IPS-NIHi7 (cell line): ENCODE measurements at regions not wholly inside any gene's neighbourhood (a gene's known extent, or its start where the extent isn't known, plus 50 kb on each side); places are given as distances from the start of the nearest gene placed in this dataset.
"Not testable (repeated sequence)": the region's sequence is repeated elsewhere in the genome, so short reads cannot be mapped to it uniquely, and the experiment has no call there.

Experiments used
- DNase-seq: peaks from one replicate; pipeline ENCODE4 v3.0.0; 2012; ENCODE audit warnings: mixed read lengths; ENCODE audit errors: extremely low spot score

GRCh38 chr12:68387338-68387737 lies 55.2 kb upstream of the MDM1 start:
- DNase-seq, result no peak

DNA sequence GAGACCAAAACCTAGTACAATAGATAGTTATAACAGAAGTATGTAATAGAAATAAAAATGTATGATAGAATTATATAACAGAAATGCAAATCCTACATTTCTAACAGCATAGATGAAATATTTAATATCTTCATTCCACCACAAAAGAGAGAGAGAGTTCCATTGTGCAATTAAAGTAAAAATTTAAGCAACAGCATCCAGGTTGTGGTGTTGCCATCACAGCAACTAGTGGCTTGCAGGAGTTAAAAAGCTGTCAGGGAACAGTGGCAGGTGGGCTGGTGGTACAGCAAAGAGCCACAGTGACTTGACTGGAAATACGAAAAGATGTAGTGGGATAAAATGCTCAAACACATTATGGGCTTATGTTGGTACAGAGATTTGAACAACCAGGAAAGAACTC lies 57.1 kb upstream of the MDM1 start:
- no peak for DNase-seq

DNA sequence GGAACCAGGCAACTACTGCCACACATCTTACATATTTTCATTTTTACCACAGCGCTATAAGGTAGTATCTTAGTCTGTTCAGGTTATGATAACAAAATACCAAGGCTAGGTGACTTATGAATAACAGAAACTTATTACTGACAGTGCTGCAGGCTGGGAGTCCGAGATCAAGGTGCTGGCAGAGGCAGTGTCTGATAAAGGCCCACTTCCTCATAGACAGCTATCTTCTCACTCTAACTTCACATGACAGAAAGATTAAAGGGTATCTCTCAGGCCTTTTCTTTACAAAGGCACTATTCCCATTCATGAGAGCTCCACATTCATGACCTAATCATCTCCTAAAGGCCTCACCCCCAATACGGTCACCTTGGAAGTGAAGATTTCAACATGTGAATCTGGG lies 59.8 kb upstream of the MDM1 start:
- no peak for DNase-seq

- no peak for DNase-seq
Observed at GRCh38 chr12:68392376-68392775, 60.2 kb upstream of the MDM1 start.

DNA sequence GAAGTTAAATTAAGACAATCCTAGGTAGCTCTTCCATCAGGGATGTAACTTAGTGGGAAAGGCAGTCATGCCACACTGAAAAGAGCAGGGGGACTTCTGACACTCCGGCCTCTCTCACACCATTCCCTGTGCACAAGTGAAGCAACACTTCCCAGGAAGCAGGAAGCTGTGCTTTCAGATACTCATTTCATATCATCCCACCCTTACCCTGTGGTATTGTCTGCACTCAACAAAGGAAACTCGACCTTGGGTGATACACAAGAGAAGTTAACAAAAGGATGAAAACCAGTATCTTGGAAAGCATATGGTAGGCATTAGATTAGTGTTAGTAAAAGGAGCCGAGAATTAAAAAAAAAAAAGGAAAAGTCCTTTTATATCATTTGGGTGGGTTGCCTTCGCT lies 61.3 kb upstream of the MDM1 start:
- no peak for DNase-seq

DNA sequence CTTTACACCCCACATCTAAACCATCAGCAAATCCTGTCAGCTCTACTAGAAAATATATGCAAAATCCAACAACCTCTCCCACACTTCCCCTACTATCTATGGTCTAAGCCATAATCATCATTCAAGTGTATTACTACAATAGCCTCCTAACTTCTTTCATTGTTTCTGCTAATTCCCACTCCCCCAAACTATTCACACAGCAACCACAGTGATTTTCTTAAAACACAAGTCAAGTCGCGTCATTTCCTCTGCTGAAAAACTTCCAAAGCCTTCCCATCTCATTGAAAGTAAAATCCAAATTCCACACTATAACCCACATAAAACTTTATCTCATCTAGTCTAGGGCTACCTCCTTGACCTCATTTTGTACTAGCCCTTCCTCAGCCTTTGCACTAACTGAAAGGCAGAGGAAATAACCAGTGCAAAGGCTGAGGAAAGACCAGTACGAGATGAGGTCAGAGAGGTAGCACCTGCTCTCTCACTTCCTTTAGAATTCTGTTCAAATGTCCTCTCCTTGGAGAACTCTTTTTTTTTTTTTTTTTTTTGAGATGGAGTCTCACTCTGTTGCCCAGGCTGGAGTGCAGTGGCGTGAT lies 65.5 kb upstream of the MDM1 start:
- no peak for DNase-seq

- not testable (repeated sequence) for DNase-seq
Observed at GRCh38 chr12:68398689-68399088, 66.5 kb upstream of the MDM1 start.

- no peak for DNase-seq
Observed at GRCh38 chr12:68400226-68400829, 68.2 kb upstream of the MDM1 start.

- no peak for DNase-seq
Observed at GRCh38 chr12:68402422-68402821, 70.3 kb upstream of the MDM1 start.

DNA sequence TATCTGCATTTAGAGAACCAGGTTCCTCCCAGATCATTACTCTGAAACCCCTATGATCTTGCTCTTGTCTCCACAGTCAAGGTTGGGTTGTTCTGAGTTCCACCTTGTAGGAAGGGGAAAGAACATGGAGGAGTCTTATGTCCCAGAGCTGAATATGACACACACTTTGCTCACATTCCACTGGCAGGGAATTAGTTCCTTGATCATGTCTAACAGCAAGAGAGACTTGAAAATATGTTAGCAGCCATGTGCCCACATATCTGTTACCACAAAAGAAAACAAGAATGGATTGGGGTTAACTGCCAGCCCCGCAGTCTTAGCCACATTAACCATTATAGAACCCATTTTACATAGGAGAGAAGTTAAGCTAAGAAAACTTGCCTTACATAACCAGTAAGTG lies 71.1 kb upstream of the MDM1 start:
- no peak for DNase-seq

DNA sequence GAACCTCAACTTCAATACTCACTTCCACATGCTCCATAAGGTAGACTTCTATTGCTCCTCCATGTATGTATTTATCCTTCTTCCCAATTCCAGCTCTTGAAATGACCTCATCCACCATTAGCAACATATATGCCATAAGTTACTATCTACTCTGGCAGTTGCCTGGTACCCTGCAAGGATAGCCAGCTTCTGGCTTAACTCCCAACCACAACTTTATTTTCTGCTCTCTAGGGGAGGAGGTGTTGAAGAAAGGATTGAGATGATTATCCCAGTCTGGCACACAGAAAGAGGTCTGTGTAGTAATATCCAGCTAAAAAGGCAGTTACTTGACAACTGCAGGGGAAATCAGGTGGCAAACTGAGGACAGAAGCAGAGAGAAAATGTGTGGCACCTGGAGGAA lies 71.5 kb upstream of the MDM1 start:
- no peak for DNase-seq

- no peak for DNase-seq
Observed at GRCh38 chr12:68405343-68405781, 73.2 kb upstream of the MDM1 start.

GRCh38 chr12:68406134-68406576 lies 74.0 kb upstream of the MDM1 start:
- DNase-seq, result peak; percentile 52

- DNase-seq, result no peak
Observed at GRCh38 chr12:68406911-68407310, 74.7 kb upstream of the MDM1 start.

- no peak for DNase-seq
Observed at GRCh38 chr12:68410018-68410660, 78.0 kb upstream of the MDM1 start.

DNA sequence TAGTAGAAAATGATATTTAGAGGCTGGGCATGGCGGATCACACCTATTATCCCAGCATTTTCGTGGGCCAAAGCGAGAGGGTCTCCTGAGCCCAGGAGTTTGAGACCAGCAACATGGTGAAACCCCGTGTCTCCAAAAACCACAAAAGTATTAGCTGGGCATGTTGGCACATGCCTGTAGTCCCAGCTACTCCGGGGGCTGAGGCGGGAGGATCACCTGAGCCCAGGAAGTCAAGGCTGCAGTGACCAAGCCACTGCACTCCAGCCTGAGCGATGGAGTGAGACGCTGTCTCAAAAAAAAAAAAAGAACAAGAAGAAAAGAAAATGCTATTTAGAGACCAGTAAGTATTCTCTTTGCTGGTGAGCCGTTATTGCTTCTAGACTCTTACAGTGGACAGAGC lies 79.2 kb upstream of the MDM1 start:
- no peak for DNase-seq

GRCh38 chr12:68414988-68415387 lies 82.8 kb upstream of the MDM1 start:
- DNase-seq, result no peak

DNA sequence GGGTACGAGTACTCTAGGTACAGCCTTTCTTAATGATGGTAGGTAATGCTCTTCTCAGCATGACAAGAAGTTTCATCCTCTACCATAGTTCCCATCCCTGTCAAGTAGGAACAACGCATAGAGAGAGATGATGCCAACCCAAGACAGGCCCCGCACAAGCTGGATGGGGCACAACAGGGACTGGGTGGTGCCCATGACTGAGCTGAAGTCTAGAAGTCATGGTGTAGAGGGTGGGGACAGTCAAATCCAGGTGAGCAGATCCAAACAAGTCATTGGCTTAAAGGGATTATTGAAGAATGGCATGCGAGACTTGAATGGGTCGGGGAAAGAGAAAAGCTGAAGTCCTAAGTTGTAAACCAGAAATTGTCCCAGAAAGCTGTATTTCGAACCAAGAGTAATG lies 84.2 kb upstream of the MDM1 start:
- DNase-seq, result no peak

GRCh38 chr12:68416826-68417225 lies 84.7 kb upstream of the MDM1 start:
- no peak for DNase-seq

DNA sequence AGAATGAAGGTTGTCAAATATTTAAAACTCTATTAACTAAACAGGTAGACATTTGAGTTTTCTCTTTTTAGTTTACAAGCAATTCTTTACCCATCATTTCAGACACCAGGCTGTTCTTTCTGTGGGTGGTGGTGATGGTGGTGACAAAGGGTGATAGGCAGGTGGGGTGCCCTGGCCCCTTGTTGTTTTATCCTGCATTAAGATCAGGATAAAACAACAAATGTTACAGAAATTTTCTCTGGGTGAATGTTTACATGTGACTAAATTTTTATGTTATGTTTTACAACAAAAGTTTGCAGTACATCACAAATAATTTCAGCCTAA lies 85.9 kb upstream of the MDM1 start:
- DNase-seq, result no peak

GRCh38 chr12:68420225-68421010 lies 88.3 kb upstream of the MDM1 start:
- DNase-seq, result no peak

DNA sequence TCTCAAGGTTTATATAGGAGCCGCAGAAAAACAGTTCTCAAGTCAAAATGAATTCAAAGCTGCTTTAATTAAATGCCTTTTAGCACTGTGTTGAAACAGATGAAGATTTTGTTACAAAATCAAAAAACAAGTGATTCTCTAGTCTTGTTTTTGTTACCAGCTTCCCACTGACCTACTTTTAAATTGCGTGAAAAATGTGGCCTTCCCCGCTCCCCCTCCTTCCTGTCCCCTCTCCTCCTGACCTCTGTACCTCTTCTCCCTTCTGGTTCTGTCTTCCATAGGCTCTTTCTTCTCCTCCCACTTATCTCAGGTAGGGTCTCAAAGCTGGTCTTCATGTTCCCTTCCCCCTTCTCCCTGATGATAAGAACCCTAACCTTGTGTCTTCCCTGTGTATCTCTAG lies 90.0 kb upstream of the MDM1 start:
- DNase-seq, result no peak
